HFFc6 (cell line): ENCODE measurements at regions not wholly inside any gene's neighbourhood (a gene's known extent, or its start where the extent isn't known, plus 50 kb on each side); places are given as distances from the start of the nearest gene placed in this dataset.

Experiments
- DNase-seq: peaks from one replicate; pipeline ENCODE4 v3.0.0-alpha.2; 2018
- H3K27ac Mint-ChIP-seq: 2 replicates; pipeline ENCODE4 v1.8.0; 2020; ENCODE audit warnings: mild to moderate bottlenecking, mixed read lengths
- H3K27me3 Mint-ChIP-seq: 2 replicates; pipeline ENCODE4 v1.8.0; 2021; ENCODE audit warnings: mild to moderate bottlenecking, moderate library complexity, mixed read lengths; ENCODE audit not compliant: insufficient read depth
- H3K36me3 Mint-ChIP-seq: 2 replicates; pipeline ENCODE4 v1.8.0; 2021; ENCODE audit warnings: low read depth, mixed read lengths
- H3K4me1 Mint-ChIP-seq: 2 replicates; pipeline ENCODE4 v1.8.0; 2020; ENCODE audit warnings: low read depth, mixed read lengths
- H3K4me3 Mint-ChIP-seq: 2 replicates; pipeline ENCODE4 v1.8.0; 2020; ENCODE audit warnings: mild to moderate bottlenecking, moderate library complexity, mixed read lengths
- H3K9me3 Mint-ChIP-seq: 2 replicates; pipeline ENCODE4 v1.8.0; 2020; ENCODE audit warnings: mild to moderate bottlenecking, mixed read lengths
- CTCF ChIP-seq: fragments of 200-600 bp; sonication (generic); IDR thresholded peaks from 2 replicates; pipeline ENCODE4 v1.5.0; 2021; ENCODE audit warnings: antibody characterized with exemption, mild to moderate bottlenecking

- TF ChIP-seq CTCF, result no peak
- Mint-ChIP-seq H3K4me3 (no peak overlapping the region), H3K27me3 (no peaks in the 10 kb centered on the region; the same call in 1 of the 2 replicates), H3K9me3 (peaks cover 14% of the 10 kb centered on the region; the same call in 1 of the 2 replicates), H3K36me3 (no peaks in the 10 kb centered on the region), H3K4me1 (no peaks in the 10 kb centered on the region), H3K27ac (no peak overlapping the region)
- DNase-seq, result no peak
These were observed 166.9 kb upstream of the FBXL7 start for GRCh38 chr5:15333091-15333490.

- Mint-ChIP-seq H3K27ac (no peak overlapping the region), H3K27me3 (no peaks in the 10 kb centered on the region), H3K9me3 (no peaks in the 10 kb centered on the region), H3K4me1 (no peaks in the 10 kb centered on the region), H3K4me3 (no peak overlapping the region), H3K36me3 (no peaks in the 10 kb centered on the region)
- TF ChIP-seq CTCF, result no peak
- DNase-seq, result no peak
These were observed 173.0 kb upstream of the FBXL7 start for GRCh38 chr5:15326932-15327331.

- H3K9me3 Mint-ChIP-seq, result no peaks in the 10 kb centered on the region
- no peak for DNase-seq
- TF ChIP-seq CTCF, result no peak
- H3K27me3 Mint-ChIP-seq, result no peaks in the 10 kb centered on the region
- no peak overlapping the region for H3K4me3 Mint-ChIP-seq
- no peaks in the 10 kb centered on the region for H3K4me1 Mint-ChIP-seq
- no peaks in the 10 kb centered on the region for H3K36me3 Mint-ChIP-seq
- no peak overlapping the region for H3K27ac Mint-ChIP-seq
These were observed 173.5 kb upstream of the FBXL7 start for GRCh38 chr5:15326471-15326870.

- Mint-ChIP-seq H3K27ac (no peak overlapping the region), H3K4me3 (no peak overlapping the region), H3K4me1 (no peaks in the 10 kb centered on the region), H3K9me3 (no peaks in the 10 kb centered on the region; the same call in 1 of the 2 replicates), H3K27me3 (no peaks in the 10 kb centered on the region), H3K36me3 (no peaks in the 10 kb centered on the region)
- DNase-seq, result no peak
- no peak for TF ChIP-seq CTCF
These were observed 177.6 kb upstream of the FBXL7 start for GRCh38 chr5:15322421-15322820.

GRCh38 chr5:15321776-15322175 is 178.2 kb upstream of the FBXL7 start:
- no peak for DNase-seq
- Mint-ChIP-seq H3K4me3 (no peak overlapping the region), H3K4me1 (no peaks in the 10 kb centered on the region), H3K27ac (no peak overlapping the region), H3K27me3 (no peaks in the 10 kb centered on the region), H3K9me3 (no peaks in the 10 kb centered on the region; the same call in 1 of the 2 replicates), H3K36me3 (no peaks in the 10 kb centered on the region)
- no peak for TF ChIP-seq CTCF

- TF ChIP-seq CTCF, result no peak
- Mint-ChIP-seq H3K27ac (no peak overlapping the region), H3K36me3 (no peaks in the 10 kb centered on the region), H3K4me1 (no peaks in the 10 kb centered on the region), H3K4me3 (no peak overlapping the region), H3K9me3 (no peaks in the 10 kb centered on the region; the same call in 1 of the 2 replicates), H3K27me3 (no peaks in the 10 kb centered on the region)
- DNase-seq, result no peak
These were observed 179.1 kb upstream of the FBXL7 start for GRCh38 chr5:15320871-15321270.
